ENCODE measurements at regions not wholly inside any gene's neighbourhood (a gene's known extent, or its start where the extent isn't known, plus 50 kb on each side); places are given as distances from the start of the nearest gene placed in this dataset.

DNA sequence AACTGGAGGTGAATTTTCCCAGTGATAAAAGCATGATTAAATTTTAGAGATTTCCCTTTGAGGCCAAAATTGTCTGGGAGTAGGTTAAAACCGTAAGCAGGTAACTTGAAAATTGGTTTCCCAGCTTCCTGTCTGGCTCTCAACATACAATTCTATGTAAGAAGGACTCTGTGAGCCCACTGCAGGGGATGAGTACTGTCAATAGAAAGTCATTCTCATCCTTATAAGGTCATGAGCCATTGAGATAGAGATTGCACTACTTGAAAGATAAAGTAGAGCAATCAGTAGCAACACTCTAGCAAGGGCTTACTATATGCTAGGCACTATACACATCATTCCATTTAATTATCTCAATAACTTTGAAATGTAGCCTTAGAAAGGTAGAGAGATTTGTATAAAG, 225.6 kb upstream of the HMGA2 start:
- H3K27ac ChIP-seq = no peak overlapping the region
- no peak for TF ChIP-seq CTCF (conservative IDR thresholded peaks at IDR 0.05)

DNA sequence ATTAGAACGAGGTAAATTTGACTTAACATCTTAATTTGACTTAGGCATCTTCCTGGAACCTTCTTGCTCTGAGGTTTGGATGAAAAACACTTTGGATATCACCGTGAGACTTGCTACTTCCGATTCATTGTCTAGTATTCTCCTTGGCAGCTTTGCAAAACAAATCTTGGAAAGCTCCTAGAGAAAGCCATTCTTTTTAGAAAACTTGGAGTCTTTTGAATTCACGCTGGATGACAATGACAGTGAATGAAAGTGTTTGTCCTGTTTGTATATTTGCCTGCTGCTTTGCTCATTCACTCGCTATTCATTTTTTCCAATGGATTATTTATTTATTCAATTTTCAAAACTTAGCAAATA, 222.1 kb upstream of the HMGA2 start:
- no peak overlapping the region for H3K27ac ChIP-seq
- TF ChIP-seq CTCF (conservative IDR thresholded peaks at IDR 0.05) = no peak

- H3K27ac ChIP-seq = no peak overlapping the region
- peak; percentile 75 for TF ChIP-seq CTCF (conservative IDR thresholded peaks at IDR 0.05)
These were observed 221.5 kb upstream of the HMGA2 start for GRCh38 chr12:65602610-65603295.

GRCh38 chr12:65603438-65604351, 220.6 kb upstream of the HMGA2 start:
- H3K27ac ChIP-seq = no peak overlapping the region
- TF ChIP-seq CTCF (conservative IDR thresholded peaks at IDR 0.05) = no peak

DNA sequence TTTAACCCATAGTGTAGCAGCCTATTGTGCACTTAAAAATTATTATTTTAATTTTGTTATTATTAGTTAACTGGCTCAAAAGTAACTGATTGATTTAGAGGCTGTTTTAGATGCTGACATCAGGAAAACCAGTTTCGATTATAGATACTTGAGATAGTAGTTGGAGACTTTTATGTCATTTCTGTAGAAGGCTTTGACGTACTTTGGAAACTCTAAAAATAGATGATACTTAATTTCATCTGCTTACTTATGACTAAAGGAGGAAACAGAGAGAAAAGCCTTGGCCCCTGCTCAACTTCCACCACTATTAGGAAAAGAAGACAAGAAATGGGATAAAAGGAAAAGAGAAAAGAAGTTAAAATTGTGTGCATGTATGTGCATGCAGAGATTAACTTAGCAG, 219.3 kb upstream of the HMGA2 start:
- H3K27ac ChIP-seq = no peak overlapping the region
- TF ChIP-seq CTCF (conservative IDR thresholded peaks at IDR 0.05) = no peak

DNA sequence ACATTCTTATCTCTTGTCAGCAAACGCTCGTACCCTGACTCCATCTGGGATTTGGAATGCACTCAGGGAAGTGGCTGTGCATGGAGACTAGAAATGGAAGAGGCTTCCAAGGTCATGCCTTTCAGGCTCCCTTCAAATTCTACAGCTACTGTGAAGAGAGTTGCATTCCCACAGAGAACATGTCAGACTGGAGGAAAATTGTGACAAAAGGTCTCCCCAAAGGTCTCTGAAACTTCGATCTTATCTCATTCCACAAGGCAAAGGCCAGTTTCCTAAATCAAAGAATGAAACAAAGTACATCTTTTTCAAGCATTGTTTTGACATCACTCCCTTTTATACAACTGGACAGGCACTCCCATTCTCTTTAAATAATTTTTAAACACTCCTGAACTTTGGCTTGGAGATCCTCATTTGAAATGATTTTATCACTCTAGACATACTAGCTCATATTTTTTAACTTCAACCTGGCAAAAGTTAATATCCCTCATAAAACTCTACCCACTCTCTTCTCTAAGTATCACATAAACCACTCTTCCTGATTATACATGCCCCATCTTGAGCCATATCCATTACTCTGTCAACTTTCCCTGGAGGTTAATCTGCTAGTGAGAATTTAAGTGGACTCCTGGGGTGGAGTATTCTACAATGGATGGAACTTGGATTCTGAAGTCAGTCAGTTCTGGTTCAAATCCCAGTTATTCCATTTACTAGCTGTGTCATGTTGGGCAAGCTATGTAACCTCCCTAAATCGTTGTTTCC, 218.1 kb upstream of the HMGA2 start:
- no peak for TF ChIP-seq CTCF (conservative IDR thresholded peaks at IDR 0.05)
- H3K27ac ChIP-seq = peak overlapping the region; percentile 83

DNA sequence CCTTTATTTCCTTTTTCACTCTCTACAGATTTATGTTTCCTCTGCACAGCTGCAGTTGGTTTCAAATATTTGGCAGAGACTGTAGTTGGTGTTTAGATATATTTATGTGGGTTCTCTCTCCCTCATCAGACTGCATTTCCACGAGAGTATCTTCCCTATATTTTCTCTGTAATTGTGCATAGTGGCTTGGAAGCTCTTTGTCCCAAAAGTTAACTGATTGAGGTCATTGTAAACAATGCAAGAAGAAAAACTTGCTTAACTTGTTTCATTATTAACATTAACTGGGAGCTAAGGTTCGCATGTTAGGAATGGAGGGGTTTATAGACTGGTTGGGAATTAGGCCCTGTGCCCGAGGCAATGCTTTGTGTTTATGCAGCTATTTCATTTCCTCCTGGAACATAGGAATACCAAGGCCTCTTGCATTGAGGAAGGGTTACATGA, 216.9 kb upstream of the HMGA2 start:
- TF ChIP-seq CTCF (conservative IDR thresholded peaks at IDR 0.05) = no peak
- peak overlapping the region; percentile 83 for H3K27ac ChIP-seq

Data from VCaP (cell line).